ENCODE measurements at regions not wholly inside any gene's neighbourhood (a gene's known extent, or its start where the extent isn't known, plus 50 kb on each side); places are given as distances from the start of the nearest gene placed in this dataset.
"Not testable (repeated sequence)": the region's sequence is repeated elsewhere in the genome, so short reads cannot be mapped to it uniquely, and the experiment has no call there.

DNA sequence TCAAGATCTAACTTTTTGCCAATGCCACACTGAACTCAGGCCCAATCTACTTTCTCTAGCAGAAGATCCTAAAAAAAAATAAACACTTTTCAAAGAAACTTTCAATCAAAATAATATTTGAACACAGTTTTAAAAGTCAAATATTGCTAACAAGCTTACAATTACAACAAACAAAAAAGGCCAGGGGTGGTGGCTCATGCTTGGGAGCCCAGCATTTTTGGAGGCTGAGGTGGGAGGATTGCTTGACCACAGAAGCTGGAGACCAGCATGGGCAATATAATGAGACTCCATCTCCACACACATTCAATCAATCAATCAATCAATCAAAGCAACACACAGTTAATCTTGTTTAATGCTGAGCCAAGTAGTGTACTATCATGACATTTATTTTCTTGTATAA, 149.2 kb downstream of the CYP26A1 start:
- no peak for FAIRE-seq
- no peak for DNase-seq (ENCODE audit: insufficient read length, low spot score)
- TF ChIP-seq, protein P1, sequence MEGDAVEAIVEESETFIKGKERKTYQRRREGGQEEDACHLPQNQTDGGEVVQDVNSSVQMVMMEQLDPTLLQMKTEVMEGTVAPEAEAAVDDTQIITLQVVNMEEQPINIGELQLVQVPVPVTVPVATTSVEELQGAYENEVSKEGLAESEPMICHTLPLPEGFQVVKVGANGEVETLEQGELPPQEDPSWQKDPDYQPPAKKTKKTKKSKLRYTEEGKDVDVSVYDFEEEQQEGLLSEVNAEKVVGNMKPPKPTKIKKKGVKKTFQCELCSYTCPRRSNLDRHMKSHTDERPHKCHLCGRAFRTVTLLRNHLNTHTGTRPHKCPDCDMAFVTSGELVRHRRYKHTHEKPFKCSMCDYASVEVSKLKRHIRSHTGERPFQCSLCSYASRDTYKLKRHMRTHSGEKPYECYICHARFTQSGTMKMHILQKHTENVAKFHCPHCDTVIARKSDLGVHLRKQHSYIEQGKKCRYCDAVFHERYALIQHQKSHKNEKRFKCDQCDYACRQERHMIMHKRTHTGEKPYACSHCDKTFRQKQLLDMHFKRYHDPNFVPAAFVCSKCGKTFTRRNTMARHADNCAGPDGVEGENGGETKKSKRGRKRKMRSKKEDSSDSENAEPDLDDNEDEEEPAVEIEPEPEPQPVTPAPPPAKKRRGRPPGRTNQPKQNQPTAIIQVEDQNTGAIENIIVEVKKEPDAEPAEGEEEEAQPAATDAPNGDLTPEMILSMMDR (IDR thresholded peaks at IDR 0.05; ENCODE audit: insufficient read depth, missing control alignments), result no peak

DNA sequence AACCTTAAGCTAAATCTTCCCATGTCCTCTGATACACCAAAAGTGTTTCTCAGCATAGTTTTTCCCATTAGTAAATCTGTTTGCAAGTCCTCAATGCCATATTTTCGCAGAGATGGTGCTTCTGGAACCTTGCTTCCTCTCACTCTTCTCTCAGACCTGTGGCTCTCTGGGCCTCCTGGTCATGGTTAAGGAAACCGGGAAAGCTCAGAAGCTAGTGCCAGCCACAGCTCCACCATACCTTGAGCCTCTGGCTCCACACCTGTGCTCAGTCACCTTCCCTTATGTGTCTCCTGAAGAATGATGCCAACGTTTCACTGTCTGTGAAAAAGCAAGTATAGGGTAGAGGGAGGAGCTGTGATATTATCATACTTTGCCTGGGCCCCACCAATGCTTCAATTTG, 149.6 kb downstream of the CYP26A1 start:
- DNase-seq (ENCODE audit: insufficient read length, low spot score) (no peak), FAIRE-seq (no peak)
- TF ChIP-seq, protein P1 (IDR thresholded peaks at IDR 0.05; ENCODE audit: insufficient read depth, missing control alignments), result no peak

DNA sequence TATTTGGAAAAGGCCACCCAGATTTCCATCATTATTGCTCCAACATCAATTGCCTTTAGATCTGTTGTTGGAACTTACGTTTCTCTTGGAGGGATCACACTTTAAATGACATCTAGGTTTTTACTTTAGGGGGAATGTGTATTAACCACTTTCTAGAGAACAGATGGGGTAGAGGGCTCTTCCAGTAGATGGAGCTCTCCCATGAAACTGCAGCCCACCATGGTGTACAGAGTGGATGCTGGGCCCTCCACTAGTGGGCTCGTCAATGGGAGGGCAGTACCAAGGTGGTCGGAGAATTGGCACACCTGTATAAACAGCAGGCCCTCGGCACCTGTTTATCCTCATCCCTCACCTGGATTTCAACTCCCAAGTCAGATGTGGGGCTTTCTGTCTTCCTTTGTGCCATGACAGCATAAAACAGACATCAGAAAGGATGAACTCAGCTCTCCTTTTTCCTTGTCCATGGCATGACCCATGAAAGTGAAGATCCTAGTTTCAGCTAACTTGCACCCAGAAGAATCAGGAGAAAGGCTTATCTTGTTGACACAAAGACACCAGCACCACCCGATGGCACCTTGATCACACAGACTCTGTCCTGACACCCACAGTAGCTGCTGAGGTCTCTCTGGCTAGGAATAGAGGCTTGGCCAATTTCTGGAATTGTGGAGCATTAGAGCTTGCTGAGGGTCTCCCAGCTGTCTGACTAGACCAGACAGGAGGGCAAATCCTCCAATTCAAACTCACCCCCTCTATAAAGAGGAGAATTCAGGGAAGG, 150.5 kb downstream of the CYP26A1 start:
- DNase-seq (ENCODE audit: insufficient read length, low spot score) (no peak), FAIRE-seq (no peak)
- TF ChIP-seq, protein P1 (IDR thresholded peaks at IDR 0.05; ENCODE audit: insufficient read depth, missing control alignments), result peak; percentile 3

DNA sequence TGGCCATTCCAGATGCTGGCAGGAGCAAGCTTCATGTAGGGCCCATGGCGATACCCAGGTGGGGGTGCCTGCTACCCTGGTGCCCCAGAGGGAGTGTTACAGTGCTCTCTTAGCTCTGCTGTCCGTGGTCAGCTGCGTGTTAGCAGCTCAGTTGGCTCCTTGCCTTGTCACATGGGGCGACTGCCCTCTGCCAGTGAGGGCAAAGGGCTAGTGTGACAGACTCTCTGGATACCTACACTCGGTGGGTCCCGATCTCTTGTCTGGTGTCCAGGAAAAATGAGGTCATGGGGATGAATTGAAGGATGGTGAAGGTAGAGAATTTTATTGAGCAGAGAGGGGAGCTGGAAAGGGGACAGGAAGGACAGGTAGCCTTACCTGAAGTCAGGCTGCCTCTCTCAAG, 152.2 kb downstream of the CYP26A1 start:
- TF ChIP-seq, protein P1 (IDR thresholded peaks at IDR 0.05; ENCODE audit: insufficient read depth, missing control alignments), result no peak
- DNase-seq (ENCODE audit: insufficient read length, low spot score) (no peak), FAIRE-seq (no peak)

DNA sequence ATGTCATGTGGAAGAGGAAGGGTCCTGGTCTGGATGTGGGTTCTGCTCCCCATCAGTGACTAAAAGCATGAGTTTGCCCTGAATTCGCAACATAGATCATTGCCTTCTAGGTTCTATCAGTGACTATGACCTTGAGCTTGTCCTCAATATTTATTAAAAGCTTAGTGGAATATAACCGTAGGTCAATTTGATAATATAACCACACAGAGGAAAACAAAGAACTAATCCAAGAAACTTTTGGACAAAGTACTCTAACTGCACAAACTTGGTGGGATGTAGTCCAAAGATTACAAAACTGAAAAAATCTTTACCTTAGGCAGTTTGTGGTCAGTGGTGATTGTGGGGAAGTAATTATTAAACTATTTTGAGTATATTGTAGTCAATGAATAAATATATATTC, 152.9 kb downstream of the CYP26A1 start:
- no peak for DNase-seq (ENCODE audit: insufficient read length, low spot score)
- TF ChIP-seq, protein P1 (IDR thresholded peaks at IDR 0.05; ENCODE audit: insufficient read depth, missing control alignments), result no peak
- no peak for FAIRE-seq

DNA sequence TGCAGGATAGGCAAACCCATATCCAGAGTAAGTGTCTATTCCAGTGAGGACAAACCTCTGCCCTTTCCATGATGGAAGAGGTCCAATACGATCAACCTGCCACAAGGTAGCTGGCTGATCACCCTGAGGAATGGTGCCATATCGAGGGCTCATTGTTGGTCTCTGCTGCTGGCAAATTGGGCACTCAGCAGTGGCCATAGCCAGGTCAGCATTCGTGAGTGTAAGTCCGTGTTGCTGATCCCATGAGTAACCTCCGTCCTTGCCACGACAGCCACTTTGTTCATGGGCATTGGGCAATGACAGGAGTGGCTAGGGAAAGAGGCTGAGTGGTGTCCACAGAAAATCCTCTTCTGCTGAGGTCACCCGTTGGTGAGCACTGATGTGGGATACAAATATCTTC, 156.9 kb downstream of the CYP26A1 start:
- DNase-seq (ENCODE audit: insufficient read length, low spot score), result not testable (repeated sequence)

DNA sequence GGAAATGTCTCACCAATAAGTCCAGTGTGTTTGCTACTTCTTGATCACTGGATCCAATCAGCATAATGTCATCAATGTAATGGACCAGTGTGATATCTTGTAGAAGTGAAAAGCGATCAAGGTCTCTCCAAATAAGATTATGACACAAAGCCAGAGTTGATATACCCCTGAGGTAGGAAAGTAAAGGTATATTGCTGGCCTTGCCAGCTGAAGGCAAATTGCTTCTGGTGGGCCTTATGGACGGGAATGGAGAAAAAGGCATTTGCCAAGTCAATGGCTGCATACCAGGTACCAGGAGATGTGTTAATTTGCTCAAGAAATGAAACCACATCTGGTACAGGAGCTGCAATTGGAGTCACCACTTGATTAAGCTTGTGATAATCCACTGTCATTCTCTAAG, 158.5 kb downstream of the CYP26A1 start:
- DNase-seq (ENCODE audit: insufficient read length, low spot score); FAIRE-seq: not testable (repeated sequence)

More for the DNA sequence above, 156.9 kb downstream of the CYP26A1 start:
- not testable (repeated sequence) for FAIRE-seq

- FAIRE-seq; DNase-seq (ENCODE audit: insufficient read length, low spot score): not testable (repeated sequence)
These were observed 161.2 kb downstream of the CYP26A1 start for GRCh38 chr10:93234940-93235339.

- TF ChIP-seq, protein P1 (IDR thresholded peaks at IDR 0.05; ENCODE audit: insufficient read depth, missing control alignments), result no peak
- DNase-seq (ENCODE audit: insufficient read length, low spot score) (no peak), FAIRE-seq (no peak)
These were observed 162.0 kb downstream of the CYP26A1 start for GRCh38 chr10:93235686-93236085.

All from D721Med (cell line).